Testis (tissue), 2 donors: ENCODE measurements at regions not wholly inside any gene's neighbourhood (a gene's known extent, or its start where the extent isn't known, plus 50 kb on each side); places are given as distances from the start of the nearest gene placed in this dataset.

Experiments used
- CTCF ChIP-seq, 3 experiments: fragments of 450-650 bp in 2 of 3; fragments of 200-600 bp in 1 of 3; sonication (generic) in 1 of 3; IDR thresholded peaks; one replicate each; pipeline ENCODE4 v1.5.1; 2016 to 2019; ENCODE audit warnings: antibody characterized with exemption in 3 of 3, mild to moderate bottlenecking in 2 of 3, moderate library complexity in 1 of 3
- POLR2A ChIP-seq: fragments of 450-650 bp; IDR thresholded peaks from one replicate; pipeline ENCODE4 v1.6.1; 2017; ENCODE audit warnings: antibody characterized with exemption, mild to moderate bottlenecking, moderate library complexity

- no peak for TF ChIP-seq POLR2A
- no peak for TF ChIP-seq CTCF (IDR thresholded peaks at IDR 0.05)
Observed at GRCh38 chr11:134571301-134571700, 159.3 kb upstream of the B3GAT1 start.
